ENCODE measurements at regions not wholly inside any gene's neighbourhood (a gene's known extent, or its start where the extent isn't known, plus 50 kb on each side); places are given as distances from the start of the nearest gene placed in this dataset.

DNA sequence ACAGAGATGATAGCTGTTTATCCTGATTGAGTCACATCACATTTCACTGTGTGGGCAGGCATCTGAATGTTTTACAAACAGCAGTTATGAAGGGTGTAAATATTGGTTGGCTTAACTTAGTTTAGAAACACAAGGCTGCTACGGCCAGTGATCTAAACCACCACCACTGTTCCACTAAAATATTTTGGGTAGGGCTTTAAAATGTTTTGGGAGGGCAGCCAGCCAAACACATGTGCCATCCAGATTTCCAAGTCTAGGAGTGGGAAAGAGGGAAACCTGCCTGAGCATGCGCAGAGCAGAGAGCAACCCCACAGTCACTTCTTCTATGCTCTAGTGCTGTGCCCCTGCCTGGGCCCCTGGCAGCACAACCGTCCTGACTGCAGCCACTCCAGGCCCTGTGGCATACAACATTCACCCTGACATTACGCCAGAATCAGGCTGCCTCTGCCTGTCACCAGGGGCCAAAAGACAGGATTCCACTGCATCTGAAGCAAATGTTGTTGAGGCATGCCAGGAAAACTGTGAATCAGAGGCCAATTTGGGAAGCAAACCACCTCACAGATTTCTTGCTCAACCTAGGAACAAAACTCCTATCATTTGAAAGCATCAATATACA is 74.8 kb upstream of the COL5A2 start:
- DNase-seq, result no peak
- no peak overlapping the region for H3K4me3 ChIP-seq (ENCODE audit: low read depth, low read length)
- no peaks in the 10 kb centered on the region for H3K36me3 ChIP-seq
- no peak overlapping the region for H3K27ac ChIP-seq
- H3K27me3 ChIP-seq (ENCODE audit: insufficient read depth, low read depth, severe bottlenecking), result no peaks in the 10 kb centered on the region
- TF ChIP-seq, protein P1, sequence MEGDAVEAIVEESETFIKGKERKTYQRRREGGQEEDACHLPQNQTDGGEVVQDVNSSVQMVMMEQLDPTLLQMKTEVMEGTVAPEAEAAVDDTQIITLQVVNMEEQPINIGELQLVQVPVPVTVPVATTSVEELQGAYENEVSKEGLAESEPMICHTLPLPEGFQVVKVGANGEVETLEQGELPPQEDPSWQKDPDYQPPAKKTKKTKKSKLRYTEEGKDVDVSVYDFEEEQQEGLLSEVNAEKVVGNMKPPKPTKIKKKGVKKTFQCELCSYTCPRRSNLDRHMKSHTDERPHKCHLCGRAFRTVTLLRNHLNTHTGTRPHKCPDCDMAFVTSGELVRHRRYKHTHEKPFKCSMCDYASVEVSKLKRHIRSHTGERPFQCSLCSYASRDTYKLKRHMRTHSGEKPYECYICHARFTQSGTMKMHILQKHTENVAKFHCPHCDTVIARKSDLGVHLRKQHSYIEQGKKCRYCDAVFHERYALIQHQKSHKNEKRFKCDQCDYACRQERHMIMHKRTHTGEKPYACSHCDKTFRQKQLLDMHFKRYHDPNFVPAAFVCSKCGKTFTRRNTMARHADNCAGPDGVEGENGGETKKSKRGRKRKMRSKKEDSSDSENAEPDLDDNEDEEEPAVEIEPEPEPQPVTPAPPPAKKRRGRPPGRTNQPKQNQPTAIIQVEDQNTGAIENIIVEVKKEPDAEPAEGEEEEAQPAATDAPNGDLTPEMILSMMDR (IDR thresholded peaks at IDR 0.05; ENCODE audit: low read depth, low read length), result no peak
- no peaks in the 10 kb centered on the region for H3K9me3 ChIP-seq (ENCODE audit: severe bottlenecking)

DNA sequence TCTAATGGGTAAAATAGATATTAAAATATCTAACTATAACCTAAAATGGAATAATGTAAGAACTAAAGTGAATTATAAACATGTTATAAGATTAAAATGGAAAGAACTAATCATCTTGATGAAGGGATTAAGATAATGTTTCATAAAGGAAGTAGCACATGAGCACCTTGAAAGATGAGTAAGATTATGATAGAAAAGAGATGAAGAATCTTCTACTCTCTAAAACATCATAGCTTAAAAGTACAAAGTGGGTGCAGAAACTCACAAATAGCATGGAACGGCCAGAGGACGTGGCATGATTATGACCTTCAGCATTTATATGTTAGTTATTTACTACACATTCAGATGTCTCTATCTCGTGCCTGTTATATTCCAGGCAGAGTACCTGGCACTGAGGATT is 76.2 kb upstream of the COL5A2 start:
- Histone ChIP-seq H3K36me3 (no peaks in the 10 kb centered on the region), H3K27me3 (ENCODE audit: insufficient read depth, low read depth, severe bottlenecking) (no peaks in the 10 kb centered on the region), H3K4me3 (ENCODE audit: low read depth, low read length) (no peak overlapping the region), H3K9me3 (ENCODE audit: severe bottlenecking) (no peaks in the 10 kb centered on the region), H3K27ac (no peak overlapping the region)
- TF ChIP-seq, protein P1 (IDR thresholded peaks at IDR 0.05; ENCODE audit: low read depth, low read length), result no peak
- no peak for DNase-seq

DNA sequence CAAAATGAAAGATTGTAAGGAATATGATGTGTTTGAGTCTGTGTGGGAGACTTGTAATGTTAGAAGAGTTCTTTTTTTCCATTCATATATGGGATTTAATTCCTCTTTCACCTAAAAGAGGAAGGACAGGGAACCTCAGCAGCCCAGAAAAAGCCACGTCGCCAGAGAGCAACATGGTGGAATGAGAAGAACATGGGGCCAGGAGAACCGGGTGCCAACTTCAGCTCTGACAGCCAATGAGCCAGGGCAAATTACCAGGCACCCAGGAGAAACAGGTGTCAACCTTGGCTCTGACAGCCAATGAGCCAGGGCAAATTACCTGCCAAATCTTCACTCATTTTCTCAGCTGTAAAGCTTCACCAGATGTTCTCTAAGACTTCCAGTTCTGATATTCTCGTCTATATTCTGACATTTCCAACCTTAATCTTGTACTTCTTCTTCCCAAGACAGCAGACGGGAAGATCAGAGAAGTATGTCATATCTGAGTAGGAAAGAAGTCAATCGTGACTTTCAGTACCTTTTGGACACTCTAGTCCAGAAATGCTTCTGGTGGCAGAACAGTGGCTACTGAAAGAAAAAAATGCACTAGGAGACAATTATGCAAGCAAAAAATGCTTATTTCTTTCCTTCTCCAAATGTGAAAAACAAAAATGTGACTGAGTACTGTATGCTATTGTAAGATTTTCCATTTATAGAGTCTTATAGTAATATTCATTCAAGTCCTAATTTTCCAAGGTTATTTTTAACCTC is 79.2 kb upstream of the COL5A2 start:
- H3K9me3 ChIP-seq (ENCODE audit: severe bottlenecking), result no peaks in the 10 kb centered on the region
- TF ChIP-seq, protein P1 (IDR thresholded peaks at IDR 0.05; ENCODE audit: low read depth, low read length), result no peak
- H3K27ac ChIP-seq, result no peak overlapping the region
- H3K36me3 ChIP-seq, result no peaks in the 10 kb centered on the region
- no peak overlapping the region for H3K4me3 ChIP-seq (ENCODE audit: low read depth, low read length)
- H3K27me3 ChIP-seq (ENCODE audit: insufficient read depth, low read depth, severe bottlenecking), result no peaks in the 10 kb centered on the region
- DNase-seq, result no peak

DNA sequence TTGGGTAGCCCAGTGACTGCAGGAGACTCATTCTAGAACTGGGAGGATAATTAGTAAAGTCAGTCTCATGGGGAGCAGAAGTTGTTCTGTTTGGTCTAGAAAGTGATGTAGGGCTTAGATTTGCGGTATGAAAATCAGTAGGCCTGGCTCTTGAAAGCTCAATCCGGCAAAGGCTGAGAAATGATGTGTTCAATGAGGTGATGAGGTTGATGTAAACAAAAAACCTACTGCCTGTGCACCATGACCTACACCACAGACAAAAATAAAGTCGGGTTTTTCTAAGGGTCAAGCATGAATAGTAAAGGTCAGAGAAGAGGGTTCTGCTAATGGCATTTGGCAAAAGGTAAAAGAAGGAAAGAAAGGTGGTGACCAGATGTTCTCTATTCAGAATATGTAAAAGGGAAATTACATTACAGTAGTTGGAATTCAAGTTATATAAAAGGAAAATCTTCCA is 80.8 kb upstream of the COL5A2 start:
- no peak overlapping the region for H3K27ac ChIP-seq
- DNase-seq, result no peak
- no peak overlapping the region for H3K4me3 ChIP-seq (ENCODE audit: low read depth, low read length)
- no peaks in the 10 kb centered on the region for H3K36me3 ChIP-seq
- TF ChIP-seq, protein P1 (IDR thresholded peaks at IDR 0.05; ENCODE audit: low read depth, low read length), result no peak
- no peaks in the 10 kb centered on the region for H3K9me3 ChIP-seq (ENCODE audit: severe bottlenecking)
- H3K27me3 ChIP-seq (ENCODE audit: insufficient read depth, low read depth, severe bottlenecking), result no peaks in the 10 kb centered on the region

DNA sequence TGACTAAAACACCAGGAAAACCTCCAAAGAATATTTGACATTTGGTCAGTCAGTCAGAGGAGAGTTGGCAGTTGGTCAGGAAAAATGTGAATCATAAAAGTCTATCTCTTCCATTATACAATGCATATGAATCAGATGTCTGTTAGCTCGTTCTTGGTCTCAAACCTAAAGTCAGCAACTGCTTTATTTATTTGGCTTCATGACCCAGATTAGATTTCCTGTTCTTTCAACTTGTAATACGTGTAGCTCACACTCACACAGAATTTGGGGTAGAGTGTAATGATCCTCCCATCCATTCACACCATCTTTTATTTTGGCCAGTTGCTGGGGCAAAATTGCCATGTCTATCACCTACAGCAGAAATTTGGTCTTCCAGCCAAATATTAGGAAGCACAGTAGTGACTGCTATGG is 81.9 kb upstream of the COL5A2 start:
- no peak overlapping the region for H3K4me3 ChIP-seq (ENCODE audit: low read depth, low read length)
- TF ChIP-seq, protein P1 (IDR thresholded peaks at IDR 0.05; ENCODE audit: low read depth, low read length), result no peak
- H3K9me3 ChIP-seq (ENCODE audit: severe bottlenecking), result no peaks in the 10 kb centered on the region
- H3K36me3 ChIP-seq, result no peaks in the 10 kb centered on the region
- DNase-seq, result no peak
- H3K27ac ChIP-seq, result no peak overlapping the region
- no peaks in the 10 kb centered on the region for H3K27me3 ChIP-seq (ENCODE audit: insufficient read depth, low read depth, severe bottlenecking)
